GM12878 (cell line): ENCODE measurements at regions not wholly inside any gene's neighbourhood (a gene's known extent, or its start where the extent isn't known, plus 50 kb on each side); places are given as distances from the start of the nearest gene placed in this dataset.

Experiments used
- ATAC-seq: fragments of 200-7000 bp; cut with Tn5 transposase; 3 replicates; pipeline ENCODE4 v1.9.1; 2020; ENCODE audit warnings: mild to moderate bottlenecking, moderate library complexity
- BruUV-seq: library from RNA; stranded (reverse); fragments of 400-500 nt; replicated peaks from 2 replicates; lab custom pipeline; 2021; lab: Mats Ljungman, UMichigan
- CTCF ChIA-PET: fragments of 300-600 bp; sonication (Branson Sonifier 250); formaldehyde crosslinking; extraction: SDS; loops from one replicate; lab custom pipeline; 2021; ENCODE audit warnings: inconsistent platforms; lab: Yijun Ruan, JAX
- POLR2A ChIA-PET: fragments of 350-600 bp; formaldehyde crosslinking; extraction: SDS; loops from one replicate; lab custom pipeline; 2021; ENCODE audit warnings: inconsistent platforms; lab: Charles Lee
- RAD21 ChIA-PET: fragments of 300-600 bp; sonication (Branson Sonifier 250); formaldehyde crosslinking; loops from one replicate; lab custom pipeline; 2023; ENCODE audit warnings: antibody characterized with exemption; ENCODE audit not compliant: unreplicated experiment; lab: Charles Lee
- SMC1A ChIA-PET: fragments of 300-600 bp; sonication (Branson Sonifier 250); formaldehyde crosslinking; loops from one replicate; lab custom pipeline; 2023; ENCODE audit not compliant: unreplicated experiment, uncharacterized antibody; lab: Charles Lee
- DNase-seq: peaks from one replicate; pipeline ENCODE4 v3.0.0-alpha.2; 2011; ENCODE audit warnings: low read depth, low spot score
- FAIRE-seq: peaks from 3 replicates; lab custom pipeline; 2011; peaks lifted over from hg19 to GRCh38; lab: Jason Lieb, UNC
- H2AFZ ChIP-seq: 2 replicates; pipeline ENCODE4 v1.6.0; 2011; ENCODE audit warnings: low read depth, low read length, control low read depth; ENCODE audit not compliant: control insufficient read depth
- H3K27ac ChIP-seq: 2 replicates; pipeline ENCODE4 v1.5.1; 2011; ENCODE audit warnings: control low read depth; ENCODE audit not compliant: control insufficient read depth, insufficient read depth
- H3K27me3 ChIP-seq, 2 experiments: replicated peaks in 1 of 2; 2 replicates each; pipeline versions ENCODE4 v1.6.0 to v1.6.1; 2011; ENCODE audit warnings: low read length in 1 of 2; ENCODE audit not compliant: control insufficient read depth in 2 of 2, insufficient read depth in 2 of 2
- H3K36me3 ChIP-seq, 2 experiments: 2 replicates each; pipeline ENCODE4 v1.5.1; 2011; ENCODE audit warnings: low read length in 1 of 2; ENCODE audit not compliant: control insufficient read depth in 2 of 2, insufficient read depth in 2 of 2
- H3K4me1 ChIP-seq: 2 replicates; pipeline ENCODE4 v1.6.1; 2011; ENCODE audit warnings: mild to moderate bottlenecking, low read length, moderate library complexity, mixed read lengths; ENCODE audit not compliant: control insufficient read depth, insufficient read depth
- H3K4me2 ChIP-seq: 2 replicates; pipeline ENCODE4 v1.6.0; 2011; ENCODE audit warnings: control low read depth; ENCODE audit not compliant: control insufficient read depth, insufficient read depth
- H3K4me3 ChIP-seq: fragments of 200-600 bp; sonication (generic); 2 replicates; pipeline ENCODE4 v1.5.1; 2016
- H3K79me2 ChIP-seq: 2 replicates; pipeline ENCODE4 v1.6.0; 2011; ENCODE audit warnings: low read length; ENCODE audit not compliant: control insufficient read depth, insufficient read depth
- H3K9ac ChIP-seq: 2 replicates; pipeline ENCODE4 v1.8.0; 2011; ENCODE audit warnings: low read length, control low read depth, mixed read lengths; ENCODE audit not compliant: control insufficient read depth, insufficient read depth
- H3K9me3 ChIP-seq: replicated peaks from 3 replicates; pipeline ENCODE4 v1.5.1; 2011; ENCODE audit warnings: mild to moderate bottlenecking, low read length; ENCODE audit not compliant: control insufficient read depth, insufficient read depth
- H4K20me1 ChIP-seq: 2 replicates; pipeline ENCODE4 v1.6.0; 2011; ENCODE audit not compliant: control insufficient read depth, insufficient read depth
- BHLHE40 ChIP-seq, 2 experiments: fragments of 450-650 bp in 1 of 2; IDR thresholded peaks; 2 replicates each; pipeline ENCODE4 v1.6.1; 2011 to 2017; ENCODE audit warnings: low read depth in 2 of 2, borderline replicate concordance in 1 of 2, improper control_type of control experiment in 1 of 2, low read length in 1 of 2, mild to moderate bottlenecking in 1 of 2
- CEBPB ChIP-seq, 2 experiments: fragments of 150-350 bp in 1 of 2; IDR thresholded peaks; 2 replicates each; pipeline ENCODE4 v1.6.1; 2012 to 2014; ENCODE audit warnings: low read depth in 2 of 2, low read length in 2 of 2, borderline replicate concordance in 1 of 2, inconsistent platforms in 1 of 2
- E4F1 ChIP-seq: fragments of 450-650 bp; IDR thresholded peaks from 2 replicates; pipeline ENCODE4 v1.6.1; 2018; ENCODE audit warnings: borderline replicate concordance, mild to moderate bottlenecking; ENCODE audit not compliant: partially characterized antibody
- FOXK2 ChIP-seq: fragments of 450-650 bp; IDR thresholded peaks from 2 replicates; pipeline ENCODE4 v1.6.1; 2017; ENCODE audit warnings: mild to moderate bottlenecking, moderate library complexity
- LARP7 ChIP-seq: fragments of 450-650 bp; IDR thresholded peaks from 2 replicates; pipeline ENCODE4 v1.6.1; 2017; ENCODE audit warnings: mild to moderate bottlenecking
- MEF2A ChIP-seq: IDR thresholded peaks from 2 replicates; pipeline ENCODE4 v1.6.1; 2011; ENCODE audit warnings: low read depth, mild to moderate bottlenecking, low read length, moderate library complexity; ENCODE audit not compliant: insufficient read depth
- MYB ChIP-seq: fragments of 150-350 bp; IDR thresholded peaks from 2 replicates; pipeline ENCODE4 v1.6.1; 2014; ENCODE audit warnings: mild to moderate bottlenecking, low read depth, low read length, borderline replicate concordance
- NKRF ChIP-seq: fragments of 450-650 bp; conservative IDR thresholded peaks from 2 replicates; pipeline ENCODE4 v1.6.1; 2017; ENCODE audit warnings: mild to moderate bottlenecking, moderate library complexity
- NR2F1 ChIP-seq: fragments of 450-650 bp; conservative IDR thresholded peaks from 2 replicates; pipeline ENCODE4 v1.6.1; 2017; ENCODE audit warnings: mild to moderate bottlenecking
- NRF1 ChIP-seq: conservative IDR thresholded peaks from 2 replicates; pipeline ENCODE4 v1.6.1; 2011; ENCODE audit warnings: mild to moderate bottlenecking, low read depth, low read length, improper control_type of control experiment
- RELB ChIP-seq: fragments of 450-650 bp; IDR thresholded peaks from 2 replicates; pipeline ENCODE4 v1.6.1; 2017; ENCODE audit warnings: low read depth, mild to moderate bottlenecking, moderate library complexity
- RUNX3 ChIP-seq: IDR thresholded peaks from 2 replicates; pipeline ENCODE4 v1.6.1; 2012; ENCODE audit warnings: low read length, inconsistent platforms
- SREBF1 ChIP-seq: IDR thresholded peaks from 2 replicates; pipeline ENCODE4 v1.6.1; 2012; ENCODE audit warnings: mild to moderate bottlenecking, low read length
- SRF ChIP-seq, 2 experiments: IDR thresholded peaks; 2 replicates each; pipeline ENCODE4 v1.6.1; 2011; ENCODE audit warnings: low read depth in 2 of 2, low read length in 2 of 2, mild to moderate bottlenecking in 1 of 2, moderate library complexity in 1 of 2
- WGBS: methylation state at CpG from one replicate; pipeline ENCODE4 v1.1.6; 2016; ENCODE audit warnings: low lambda C conversion rate; ENCODE audit not compliant: insufficient replicate concordance, insufficient coverage; ENCODE audit errors: missing lambda C conversion rate; 5-methylcytosine and 5-hydroxymethylcytosine counted together
- in situ Hi-C: fragments of 300-500 bp; cut with MboI; formaldehyde crosslinking; loops from 9 replicates; pipeline ENCODE4 v1.14.3; 2018; ENCODE audit warnings: mixed read lengths
- intact Hi-C: fragments of 100-400 bp; cut with micrococcal nuclease; formaldehyde crosslinking; loops from one replicate; pipeline ENCODE4 v1.14.2; 2022; ENCODE audit not compliant: unreplicated experiment
- TF ChIP-seq, protein P1 (sequence below): fragments of 450-650 bp; IDR thresholded peaks from 2 replicates; pipeline ENCODE4 v1.6.1; 2017; ENCODE audit warnings: mild to moderate bottlenecking, moderate library complexity

DNA sequence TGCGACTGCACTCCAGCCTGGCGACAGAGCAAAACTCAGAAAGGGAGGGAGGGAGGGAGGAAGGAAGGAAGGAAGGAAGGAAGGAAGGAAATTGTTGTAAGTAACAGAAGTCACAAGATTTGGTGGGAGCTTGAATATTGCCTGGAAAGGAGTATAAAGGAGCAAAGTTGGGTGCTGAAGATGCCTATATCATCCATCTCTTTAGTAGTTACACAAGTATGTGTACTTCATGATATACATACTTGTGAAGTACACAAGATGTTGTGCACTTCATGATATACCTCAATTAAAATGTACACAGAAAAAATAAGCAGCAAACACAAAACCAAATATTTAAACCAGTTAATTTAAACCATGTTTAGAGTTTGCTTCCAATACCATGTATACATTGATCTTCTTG is 1223.8 kb downstream of the SORCS3 start:
- Histone ChIP-seq H3K27ac (no peak overlapping the region), H3K79me2 (no peaks in the 10 kb centered on the region), H2AFZ (no peak overlapping the region), H3K36me3 (no peaks in the 10 kb centered on the region), H3K4me1 (no peaks in the 10 kb centered on the region), H3K4me3 (no peak overlapping the region), H3K4me2 (no peak overlapping the region), H3K9ac (no peak overlapping the region), H3K27me3 (no peaks in the 10 kb centered on the region), H3K9me3 (no peaks in the 10 kb centered on the region), H4K20me1 (no peaks in the 10 kb centered on the region)
- ChIA-PET RAD21 (no interaction called here), POLR2A (no interaction called here), CTCF (interaction anchor here (0.8 kb wide), 1 partner anchor 14 kb away, joined by 3 read pairs; no protein-coding TSS in a partner anchor), SMC1A (no interaction called here)
- ATAC-seq, result no peak
- intact Hi-C loops, result no loop called here
- no TSS peak for BruUV-seq
- FAIRE-seq, result no peak
- DNase-seq, result no peak
- in situ Hi-C loops, result no loop called here
- 80% methylated on average over 2 of the region's 2 CpGs for WGBS
- TF ChIP-seq NRF1 (no peak), SRF (IDR thresholded peaks at IDR 0.05; ENCODE audit: low read depth in 2 of 2, low read length in 2 of 2) (no peak), MYB (no peak), SREBF1 (no peak), MEF2A (no peak), RUNX3 (no peak), CEBPB (IDR thresholded peaks at IDR 0.05; ENCODE audit: borderline replicate concordance in 1 of 2, low read depth in 2 of 2, low read length in 2 of 2) (no peak), NR2F1 (no peak), NKRF (no peak), LARP7 (no peak), BHLHE40 (IDR thresholded peaks at IDR 0.05; ENCODE audit: borderline replicate concordance in 1 of 2, low read depth in 2 of 2, low read length in 1 of 2) (no peak), RELB (no peak), E4F1 (no peak), FOXK2 (no peak)
- TF ChIP-seq, protein P1, sequence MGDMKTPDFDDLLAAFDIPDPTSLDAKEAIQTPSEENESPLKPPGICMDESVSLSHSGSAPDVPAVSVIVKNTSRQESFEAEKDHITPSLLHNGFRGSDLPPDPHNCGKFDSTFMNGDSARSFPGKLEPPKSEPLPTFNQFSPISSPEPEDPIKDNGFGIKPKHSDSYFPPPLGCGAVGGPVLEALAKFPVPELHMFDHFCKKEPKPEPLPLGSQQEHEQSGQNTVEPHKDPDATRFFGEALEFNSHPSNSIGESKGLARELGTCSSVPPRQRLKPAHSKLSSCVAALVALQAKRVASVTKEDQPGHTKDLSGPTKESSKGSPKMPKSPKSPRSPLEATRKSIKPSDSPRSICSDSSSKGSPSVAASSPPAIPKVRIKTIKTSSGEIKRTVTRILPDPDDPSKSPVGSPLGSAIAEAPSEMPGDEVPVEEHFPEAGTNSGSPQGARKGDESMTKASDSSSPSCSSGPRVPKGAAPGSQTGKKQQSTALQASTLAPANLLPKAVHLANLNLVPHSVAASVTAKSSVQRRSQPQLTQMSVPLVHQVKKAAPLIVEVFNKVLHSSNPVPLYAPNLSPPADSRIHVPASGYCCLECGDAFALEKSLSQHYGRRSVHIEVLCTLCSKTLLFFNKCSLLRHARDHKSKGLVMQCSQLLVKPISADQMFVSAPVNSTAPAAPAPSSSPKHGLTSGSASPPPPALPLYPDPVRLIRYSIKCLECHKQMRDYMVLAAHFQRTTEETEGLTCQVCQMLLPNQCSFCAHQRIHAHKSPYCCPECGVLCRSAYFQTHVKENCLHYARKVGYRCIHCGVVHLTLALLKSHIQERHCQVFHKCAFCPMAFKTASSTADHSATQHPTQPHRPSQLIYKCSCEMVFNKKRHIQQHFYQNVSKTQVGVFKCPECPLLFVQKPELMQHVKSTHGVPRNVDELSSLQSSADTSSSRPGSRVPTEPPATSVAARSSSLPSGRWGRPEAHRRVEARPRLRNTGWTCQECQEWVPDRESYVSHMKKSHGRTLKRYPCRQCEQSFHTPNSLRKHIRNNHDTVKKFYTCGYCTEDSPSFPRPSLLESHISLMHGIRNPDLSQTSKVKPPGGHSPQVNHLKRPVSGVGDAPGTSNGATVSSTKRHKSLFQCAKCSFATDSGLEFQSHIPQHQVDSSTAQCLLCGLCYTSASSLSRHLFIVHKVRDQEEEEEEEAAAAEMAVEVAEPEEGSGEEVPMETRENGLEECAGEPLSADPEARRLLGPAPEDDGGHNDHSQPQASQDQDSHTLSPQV, result no peak
